H9 (cell line): ENCODE measurements at regions not wholly inside any gene's neighbourhood (a gene's known extent, or its start where the extent isn't known, plus 50 kb on each side); places are given as distances from the start of the nearest gene placed in this dataset.

ENCODE experiments used
- DNase-seq: peaks from one replicate; pipeline ENCODE4 v3.0.0-alpha.2; 2017
- H2AFZ ChIP-seq: one replicate; pipeline ENCODE4 v1.6.1; 2013; ENCODE audit warnings: mild to moderate bottlenecking, low read length, control low read depth, moderate library complexity
- H2AK5ac ChIP-seq: 2 replicates; pipeline ENCODE4 v1.6.1; 2013; ENCODE audit warnings: low read length, control low read depth, mixed read lengths; ENCODE audit not compliant: insufficient read length
- H2BK120ac ChIP-seq: one replicate; pipeline ENCODE4 v1.6.1; 2013; ENCODE audit warnings: low read depth, mild to moderate bottlenecking, low read length, control low read depth, inconsistent platforms; ENCODE audit not compliant: poor library complexity, severe bottlenecking
- H2BK12ac ChIP-seq: 2 replicates; pipeline ENCODE4 v1.6.1; 2013; ENCODE audit warnings: low read length, control low read depth, mixed read lengths, low read depth; ENCODE audit not compliant: insufficient read length
- H2BK15ac ChIP-seq: 2 replicates; pipeline ENCODE4 v1.6.1; 2013; ENCODE audit warnings: low read depth, low read length, control low read depth
- H2BK20ac ChIP-seq: one replicate; pipeline ENCODE4 v1.6.1; 2013; ENCODE audit warnings: low read depth, mild to moderate bottlenecking, low read length, control low read depth, inconsistent platforms; ENCODE audit not compliant: poor library complexity, severe bottlenecking
- H2BK5ac ChIP-seq: 2 replicates; pipeline ENCODE4 v1.6.1; 2013; ENCODE audit warnings: low read length, control low read depth, mixed read lengths; ENCODE audit not compliant: insufficient read length
- H3K14ac ChIP-seq: 2 replicates; pipeline ENCODE4 v1.6.1; 2013; ENCODE audit warnings: low read length, control low read depth; ENCODE audit not compliant: insufficient read depth
- H3K18ac ChIP-seq: 2 replicates; pipeline ENCODE4 v1.6.1; 2013; ENCODE audit warnings: low read depth, mild to moderate bottlenecking, mixed read lengths, low read length, control low read depth; ENCODE audit not compliant: insufficient read length
- H3K23ac ChIP-seq: 2 replicates; pipeline ENCODE4 v1.6.1; 2013; ENCODE audit warnings: low read length, control low read depth, mixed read lengths, low read depth; ENCODE audit not compliant: insufficient read length
- H3K23me2 ChIP-seq: 2 replicates; pipeline ENCODE4 v1.6.1; 2013; ENCODE audit warnings: low read depth, mild to moderate bottlenecking, mixed read lengths, low read length, control low read depth; ENCODE audit not compliant: insufficient read length, poor library complexity, severe bottlenecking
- H3K27ac ChIP-seq: 2 replicates; pipeline ENCODE4 v1.5.1; 2013; ENCODE audit warnings: low read length, control low read depth, mixed read lengths, low read depth; ENCODE audit not compliant: insufficient read length
- H3K27me3 ChIP-seq: 2 replicates; pipeline ENCODE4 v1.6.1; 2013; ENCODE audit warnings: low read length, control low read depth, inconsistent platforms; ENCODE audit not compliant: insufficient read depth
- H3K4ac ChIP-seq: 2 replicates; pipeline ENCODE4 v1.6.1; 2013; ENCODE audit warnings: low read depth, mild to moderate bottlenecking, control low read depth, inconsistent platforms, low read length, moderate library complexity
- H3K4me1 ChIP-seq: 2 replicates; pipeline ENCODE4 v1.6.1; 2013; ENCODE audit warnings: low read length, control low read depth, inconsistent platforms; ENCODE audit not compliant: insufficient read depth
- H3K4me2 ChIP-seq: 2 replicates; pipeline ENCODE4 v1.6.1; 2013; ENCODE audit warnings: low read length, control low read depth, mixed read lengths; ENCODE audit not compliant: insufficient read length, insufficient read depth
- H3K56ac ChIP-seq: 2 replicates; pipeline ENCODE4 v1.6.1; 2013; ENCODE audit warnings: low read depth, mild to moderate bottlenecking, mixed read lengths, low read length, control low read depth; ENCODE audit not compliant: insufficient read length
- H3K79me1 ChIP-seq: 2 replicates; pipeline ENCODE4 v1.6.1; 2013; ENCODE audit warnings: low read depth, mild to moderate bottlenecking, moderate library complexity, low read length, control low read depth, inconsistent platforms; ENCODE audit not compliant: insufficient read depth, poor library complexity, severe bottlenecking
- H3K79me2 ChIP-seq: 2 replicates; pipeline ENCODE4 v1.6.1; 2013; ENCODE audit warnings: low read length, control low read depth, inconsistent platforms; ENCODE audit not compliant: insufficient read depth
- H3K9ac ChIP-seq: 2 replicates; pipeline ENCODE4 v1.6.1; 2013; ENCODE audit warnings: low read length, control low read depth, mixed read lengths; ENCODE audit not compliant: insufficient read length; ENCODE audit errors: extremely low read depth
- H3K9me3 ChIP-seq: one replicate; pipeline ENCODE4 v1.6.1; 2013; ENCODE audit warnings: low read depth, low read length, inconsistent platforms; ENCODE audit not compliant: control insufficient read depth
- H3T11ph ChIP-seq: one replicate; pipeline ENCODE4 v1.6.1; 2013; ENCODE audit warnings: mild to moderate bottlenecking, low read length, control low read depth, inconsistent platforms
- H4K20me1 ChIP-seq: one replicate; pipeline ENCODE4 v1.6.1; 2013; ENCODE audit not compliant: control insufficient read depth, insufficient read length, insufficient read depth
- H4K5ac ChIP-seq: 2 replicates; pipeline ENCODE4 v1.6.1; 2013; ENCODE audit warnings: low read depth, mild to moderate bottlenecking, mixed read lengths, low read length, control low read depth; ENCODE audit not compliant: insufficient read length
- H4K8ac ChIP-seq: replicated peaks from 2 replicates; pipeline ENCODE4 v1.6.1; 2013; ENCODE audit warnings: low read length, control low read depth, mixed read lengths, low read depth; ENCODE audit not compliant: insufficient read length
- H4K91ac ChIP-seq: 2 replicates; pipeline ENCODE4 v1.6.1; 2013; ENCODE audit warnings: low read depth, mild to moderate bottlenecking, moderate library complexity, mixed read lengths, low read length, control low read depth; ENCODE audit not compliant: insufficient read length
- H3K27ac Mint-ChIP-seq, 3 experiments: 2 replicates in 2 of 3; 3 replicates in 1 of 3; pipeline ENCODE4 v1.8.0; 2020 to 2021; ENCODE audit warnings: mixed read lengths in 3 of 3, mild to moderate bottlenecking in 1 of 3, moderate library complexity in 1 of 3
- H3K27me3 Mint-ChIP-seq: 2 replicates; pipeline ENCODE4 v1.8.0; 2021; ENCODE audit warnings: low read depth, mild to moderate bottlenecking, moderate library complexity, mixed read lengths
- H3K36me3 Mint-ChIP-seq, 3 experiments: 2 replicates in 2 of 3; 3 replicates in 1 of 3; pipeline ENCODE4 v1.8.0; 2020 to 2021; ENCODE audit warnings: low read depth in 3 of 3, mixed read lengths in 3 of 3; ENCODE audit not compliant: insufficient read depth in 1 of 3
- H3K4me1 Mint-ChIP-seq, 2 experiments: 2 replicates each; pipeline ENCODE4 v1.8.0; 2020; ENCODE audit warnings: mixed read lengths in 2 of 2
- H3K4me3 Mint-ChIP-seq, 2 experiments: 2 replicates in 1 of 2; 3 replicates in 1 of 2; pipeline ENCODE4 v1.8.0; 2020 to 2021; ENCODE audit warnings: mild to moderate bottlenecking in 2 of 2, mixed read lengths in 2 of 2, moderate library complexity in 1 of 2
- H3K9me3 Mint-ChIP-seq, 2 experiments: 2 replicates in 1 of 2; 3 replicates in 1 of 2; pipeline ENCODE4 v1.8.0; 2020; ENCODE audit warnings: mild to moderate bottlenecking in 2 of 2, mixed read lengths in 2 of 2, moderate library complexity in 1 of 2
- WGBS: extraction: QIAGEN DNeasy Blood & Tissue Kit; methylation state at CpG from one replicate; pipeline ENCODE4 v1.1.7; 2013; ENCODE audit warnings: missing lambda C conversion rate, low lambda C conversion rate, mixed read lengths; ENCODE audit not compliant: insufficient read length; ENCODE audit errors: extremely low coverage; 5-methylcytosine and 5-hydroxymethylcytosine counted together
- TF ChIP-seq, protein P1 (sequence below): fragments of 200-600 bp; sonication (generic); conservative IDR thresholded peaks from 3 replicates; pipeline ENCODE4 v1.8.0; 2021; ENCODE audit warnings: antibody characterized with exemption, mild to moderate bottlenecking

DNA sequence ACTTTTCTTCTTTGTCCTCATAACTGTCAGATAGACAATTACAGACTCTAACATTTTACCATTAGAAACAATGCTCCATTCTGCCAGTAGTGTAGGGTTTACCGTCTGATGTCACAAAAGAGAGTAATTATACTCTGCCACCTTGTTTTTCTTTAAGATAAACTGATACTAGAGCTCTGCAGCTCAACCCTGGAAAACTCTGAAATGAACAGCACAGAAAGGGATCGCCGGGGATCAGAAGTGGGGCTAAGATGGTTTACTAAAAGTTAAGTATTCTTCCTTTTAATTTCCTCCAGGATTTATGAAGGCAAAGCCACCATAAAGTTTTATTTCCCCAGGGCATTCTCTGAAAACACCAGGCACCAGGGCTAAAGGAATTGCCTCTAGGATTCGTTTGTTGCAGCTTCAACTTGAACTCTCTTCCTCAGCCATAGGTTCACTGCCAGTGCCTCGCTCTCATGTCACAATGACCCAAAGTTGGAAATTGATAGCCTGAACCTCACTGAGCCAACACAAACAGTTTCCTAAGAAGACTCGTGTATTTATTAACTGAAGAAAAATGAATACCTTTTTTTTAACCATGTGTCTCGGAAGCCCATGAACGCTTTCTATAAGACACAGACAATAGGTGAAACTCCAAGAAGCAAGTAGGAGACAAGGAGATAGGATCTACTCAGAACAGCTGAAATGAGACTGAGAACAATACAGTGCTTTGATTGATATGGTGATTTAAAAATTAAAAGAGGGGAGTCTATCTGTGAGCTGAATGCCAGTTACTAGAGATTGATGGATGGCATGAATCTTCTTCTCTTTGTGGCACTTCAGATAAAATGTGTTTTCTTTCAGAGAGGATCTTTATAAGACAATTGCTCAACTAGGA, 121.5 kb upstream of the SPATS2L start:
- Mint-ChIP-seq H3K4me1 (peaks cover 9 to 16% of the 10 kb centered on the region in 2 experiments), H3K27me3 (no peaks in the 10 kb centered on the region), H3K27ac (no peak overlapping the region)

More for the DNA sequence above, 121.5 kb upstream of the SPATS2L start:
- no peak overlapping the region for H3T11ph ChIP-seq
- H3K4ac ChIP-seq = no peak overlapping the region
- peaks cover 3% of the 10 kb centered on the region for H3K4me1 ChIP-seq
- no peak overlapping the region for H3K27ac ChIP-seq
- H3K56ac ChIP-seq = no peak overlapping the region
- no peak overlapping the region for H2BK120ac ChIP-seq
- Mint-ChIP-seq H3K4me3 (no peak overlapping the region), H3K9me3 (peaks cover 0 to 4% of the 10 kb centered on the region in 2 experiments; a peak in 2 of 5 replicates), H3K36me3 (peaks cover 0 to 2% (median 0%) of the 10 kb centered on the region in 3 experiments; a peak in 2 of 7 replicates)
- no peak overlapping the region for H3K14ac ChIP-seq
- H3K23me2 ChIP-seq = no peaks in the 10 kb centered on the region
- H3K9ac ChIP-seq = no peak overlapping the region
- TF ChIP-seq, protein P1, sequence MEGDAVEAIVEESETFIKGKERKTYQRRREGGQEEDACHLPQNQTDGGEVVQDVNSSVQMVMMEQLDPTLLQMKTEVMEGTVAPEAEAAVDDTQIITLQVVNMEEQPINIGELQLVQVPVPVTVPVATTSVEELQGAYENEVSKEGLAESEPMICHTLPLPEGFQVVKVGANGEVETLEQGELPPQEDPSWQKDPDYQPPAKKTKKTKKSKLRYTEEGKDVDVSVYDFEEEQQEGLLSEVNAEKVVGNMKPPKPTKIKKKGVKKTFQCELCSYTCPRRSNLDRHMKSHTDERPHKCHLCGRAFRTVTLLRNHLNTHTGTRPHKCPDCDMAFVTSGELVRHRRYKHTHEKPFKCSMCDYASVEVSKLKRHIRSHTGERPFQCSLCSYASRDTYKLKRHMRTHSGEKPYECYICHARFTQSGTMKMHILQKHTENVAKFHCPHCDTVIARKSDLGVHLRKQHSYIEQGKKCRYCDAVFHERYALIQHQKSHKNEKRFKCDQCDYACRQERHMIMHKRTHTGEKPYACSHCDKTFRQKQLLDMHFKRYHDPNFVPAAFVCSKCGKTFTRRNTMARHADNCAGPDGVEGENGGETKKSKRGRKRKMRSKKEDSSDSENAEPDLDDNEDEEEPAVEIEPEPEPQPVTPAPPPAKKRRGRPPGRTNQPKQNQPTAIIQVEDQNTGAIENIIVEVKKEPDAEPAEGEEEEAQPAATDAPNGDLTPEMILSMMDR = no peak
- no peaks in the 10 kb centered on the region for H3K27me3 ChIP-seq
- H3K9me3 ChIP-seq = no peaks in the 10 kb centered on the region
- H3K23ac ChIP-seq = no peak overlapping the region
- H4K8ac ChIP-seq = no peak overlapping the region
- H3K18ac ChIP-seq = no peak overlapping the region
- H2AFZ ChIP-seq = no peak overlapping the region
- DNase-seq = no peak
- no peak overlapping the region for H2AK5ac ChIP-seq
- no peak overlapping the region for H2BK5ac ChIP-seq
- no CpG with 5 or more reads among the region's 8 CpGs for WGBS
- H2BK20ac ChIP-seq = no peak overlapping the region
- no peak overlapping the region for H2BK15ac ChIP-seq
- H4K20me1 ChIP-seq = no peaks in the 10 kb centered on the region
- no peaks in the 10 kb centered on the region for H3K79me1 ChIP-seq
- H3K79me2 ChIP-seq = no peaks in the 10 kb centered on the region
- no peak overlapping the region for H3K4me2 ChIP-seq
- no peak overlapping the region for H4K5ac ChIP-seq
- no peak overlapping the region for H2BK12ac ChIP-seq
- no peak overlapping the region for H4K91ac ChIP-seq
